HUES6 (cell line): ENCODE measurements at regions not wholly inside any gene's neighbourhood (a gene's known extent, or its start where the extent isn't known, plus 50 kb on each side); places are given as distances from the start of the nearest gene placed in this dataset.

ENCODE experiments used
- H3K27ac ChIP-seq: 2 replicates; pipeline ENCODE4 v1.7.0; 2013; ENCODE audit warnings: low read depth, mild to moderate bottlenecking, low read length, inconsistent platforms
- H3K27me3 ChIP-seq: 2 replicates; pipeline ENCODE4 v1.6.1; 2013; ENCODE audit warnings: low read length; ENCODE audit not compliant: control insufficient read depth, insufficient read depth
- H3K36me3 ChIP-seq: 2 replicates; pipeline ENCODE4 v1.6.1; 2013; ENCODE audit warnings: low read length; ENCODE audit not compliant: control insufficient read depth, insufficient read depth
- H3K4me1 ChIP-seq: 2 replicates; pipeline ENCODE4 v1.6.1; 2013; ENCODE audit warnings: low read length; ENCODE audit not compliant: control insufficient read depth, insufficient read depth
- H3K4me3 ChIP-seq: 2 replicates; pipeline ENCODE4 v1.5.1; 2013; ENCODE audit warnings: low read depth, low read length
- H3K9ac ChIP-seq: one replicate; pipeline ENCODE4 v1.6.1; 2013; ENCODE audit warnings: mild to moderate bottlenecking, low read length
- H3K9me3 ChIP-seq: 2 replicates; pipeline ENCODE4 v1.6.1; 2013; ENCODE audit warnings: low read depth, low read length; ENCODE audit not compliant: control insufficient read depth, insufficient read depth

GRCh38 chr6:19415605-19416326 is 421.4 kb upstream of the ID4 start:
- Histone ChIP-seq H3K27ac (no peak overlapping the region), H3K9me3 (peaks cover 3% of the 10 kb centered on the region; the same call in 1 of the 2 replicates), H3K4me3 (no peak overlapping the region), H3K27me3 (no peaks in the 10 kb centered on the region), H3K36me3 (no peaks in the 10 kb centered on the region), H3K9ac (no peak overlapping the region), H3K4me1 (no peaks in the 10 kb centered on the region)

- Histone ChIP-seq H3K36me3 (no peaks in the 10 kb centered on the region), H3K4me3 (no peak overlapping the region), H3K4me1 (no peaks in the 10 kb centered on the region), H3K9ac (no peak overlapping the region), H3K27ac (no peak overlapping the region), H3K9me3 (peaks cover 3% of the 10 kb centered on the region; the same call in 1 of the 2 replicates), H3K27me3 (no peaks in the 10 kb centered on the region)
These were observed 420.4 kb upstream of the ID4 start for GRCh38 chr6:19416811-19417210.

- no peak overlapping the region for H3K27ac ChIP-seq
- no peaks in the 10 kb centered on the region for H3K36me3 ChIP-seq
- no peaks in the 10 kb centered on the region for H3K4me1 ChIP-seq
- H3K9me3 ChIP-seq = peaks cover 3% of the 10 kb centered on the region; the same call in 1 of the 2 replicates
- H3K27me3 ChIP-seq = no peaks in the 10 kb centered on the region
- no peak overlapping the region for H3K4me3 ChIP-seq
- H3K9ac ChIP-seq = no peak overlapping the region
These were observed 419.5 kb upstream of the ID4 start for GRCh38 chr6:19417713-19418112.

- Histone ChIP-seq H3K27me3 (no peaks in the 10 kb centered on the region), H3K36me3 (no peaks in the 10 kb centered on the region), H3K4me1 (no peaks in the 10 kb centered on the region), H3K9me3 (no peaks in the 10 kb centered on the region), H3K27ac (no peak overlapping the region), H3K4me3 (no peak overlapping the region), H3K9ac (no peak overlapping the region)
These were observed 412.3 kb upstream of the ID4 start for GRCh38 chr6:19424853-19425252.

- Histone ChIP-seq H3K9me3 (no peaks in the 10 kb centered on the region), H3K4me1 (no peaks in the 10 kb centered on the region), H3K27ac (no peak overlapping the region), H3K36me3 (no peaks in the 10 kb centered on the region), H3K4me3 (no peak overlapping the region), H3K9ac (no peak overlapping the region), H3K27me3 (no peaks in the 10 kb centered on the region)
These were observed 409.6 kb upstream of the ID4 start for GRCh38 chr6:19427548-19427947.

GRCh38 chr6:19432966-19433498 is 404.1 kb upstream of the ID4 start:
- Histone ChIP-seq H3K4me1 (no peaks in the 10 kb centered on the region), H3K27ac (no peak overlapping the region), H3K36me3 (no peaks in the 10 kb centered on the region), H3K9ac (no peak overlapping the region), H3K27me3 (no peaks in the 10 kb centered on the region), H3K4me3 (no peak overlapping the region), H3K9me3 (no peaks in the 10 kb centered on the region)

- Histone ChIP-seq H3K4me1 (no peaks in the 10 kb centered on the region), H3K36me3 (no peaks in the 10 kb centered on the region), H3K27ac (no peak overlapping the region), H3K9me3 (no peaks in the 10 kb centered on the region), H3K9ac (no peak overlapping the region), H3K4me3 (no peak overlapping the region), H3K27me3 (no peaks in the 10 kb centered on the region)
These were observed 403.1 kb upstream of the ID4 start for GRCh38 chr6:19434065-19434464.

GRCh38 chr6:19435755-19436154 is 401.4 kb upstream of the ID4 start:
- no peaks in the 10 kb centered on the region for H3K27me3 ChIP-seq
- H3K4me1 ChIP-seq = no peaks in the 10 kb centered on the region
- H3K27ac ChIP-seq = no peak overlapping the region
- no peaks in the 10 kb centered on the region for H3K36me3 ChIP-seq
- no peak overlapping the region for H3K4me3 ChIP-seq
- H3K9ac ChIP-seq = no peak overlapping the region
- no peaks in the 10 kb centered on the region for H3K9me3 ChIP-seq

GRCh38 chr6:19438566-19439353 is 398.4 kb upstream of the ID4 start:
- Histone ChIP-seq H3K27me3 (no peaks in the 10 kb centered on the region), H3K27ac (no peak overlapping the region), H3K4me3 (no peak overlapping the region), H3K36me3 (no peaks in the 10 kb centered on the region), H3K9me3 (no peaks in the 10 kb centered on the region), H3K9ac (no peak overlapping the region), H3K4me1 (no peaks in the 10 kb centered on the region)

- Histone ChIP-seq H3K36me3 (no peaks in the 10 kb centered on the region), H3K27me3 (no peaks in the 10 kb centered on the region), H3K4me3 (no peak overlapping the region), H3K4me1 (no peaks in the 10 kb centered on the region), H3K9ac (no peak overlapping the region), H3K27ac (no peak overlapping the region), H3K9me3 (no peaks in the 10 kb centered on the region)
These were observed 396.6 kb upstream of the ID4 start for GRCh38 chr6:19440531-19440930.

- H3K4me1 ChIP-seq = no peaks in the 10 kb centered on the region
- H3K4me3 ChIP-seq = no peak overlapping the region
- no peak overlapping the region for H3K27ac ChIP-seq
- H3K27me3 ChIP-seq = no peaks in the 10 kb centered on the region
- no peaks in the 10 kb centered on the region for H3K36me3 ChIP-seq
- peaks cover 4% of the 10 kb centered on the region; the same call in 1 of the 2 replicates for H3K9me3 ChIP-seq
- no peak overlapping the region for H3K9ac ChIP-seq
These were observed 393.8 kb upstream of the ID4 start for GRCh38 chr6:19443411-19443810.
